SK-N-SH treated with all-trans-retinoic acid at 6 μM for 48 hours (cell line): ENCODE measurements at regions not wholly inside any gene's neighbourhood (a gene's known extent, or its start where the extent isn't known, plus 50 kb on each side); places are given as distances from the start of the nearest gene placed in this dataset.

Experiments used
- ATAC-seq: fragments of 200-7000 bp; cut with Tn5 transposase; 3 replicates; pipeline ENCODE4 v1.9.1; 2020; ENCODE audit warnings: mild to moderate bottlenecking, moderate library complexity
- ARNTL ChIP-seq: fragments of 450-650 bp; formaldehyde crosslinking; IDR thresholded peaks from 2 replicates; pipeline ENCODE4 v1.5.0; 2020; ENCODE audit warnings: low read depth, mild to moderate bottlenecking, moderate library complexity, borderline replicate concordance
- BACH2 ChIP-seq: fragments of 250-450 bp; sonication (Bioruptor Pico); IDR thresholded peaks from 2 replicates; pipeline ENCODE4 v1.9.0; 2021; ENCODE audit warnings: mild to moderate bottlenecking, borderline replicate concordance
- CREB5 ChIP-seq: fragments of 250-450 bp; sonication (Bioruptor Pico); IDR thresholded peaks from 2 replicates; pipeline ENCODE4 v1.5.1; 2020; ENCODE audit warnings: low read depth, mild to moderate bottlenecking, moderate library complexity
- CSDC2 ChIP-seq: fragments of 250-450 bp; sonication (Bioruptor Pico); IDR thresholded peaks from 2 replicates; pipeline ENCODE4 v1.5.0; 2020; ENCODE audit warnings: mild to moderate bottlenecking, moderate library complexity
- CSRNP3 ChIP-seq: fragments of 250-450 bp; sonication (Bioruptor Pico); IDR thresholded peaks from 2 replicates; pipeline ENCODE4 v1.5.1; 2021; ENCODE audit warnings: mild to moderate bottlenecking, moderate library complexity
- ESRRG ChIP-seq: fragments of 250-450 bp; sonication (Bioruptor Pico); IDR thresholded peaks from 2 replicates; pipeline ENCODE4 v1.6.1; 2021; ENCODE audit warnings: mild to moderate bottlenecking
- OSR1 ChIP-seq: fragments of 250-450 bp; sonication (Bioruptor Pico); IDR thresholded peaks from 2 replicates; pipeline ENCODE4 v1.8.0; 2022; ENCODE audit warnings: moderate library complexity, mild to moderate bottlenecking, inconsistent platforms
- PATZ1 ChIP-seq: fragments of 250-450 bp; sonication (Bioruptor Pico); IDR thresholded peaks from 2 replicates; pipeline ENCODE4 v1.8.0; 2020; ENCODE audit warnings: mild to moderate bottlenecking, moderate library complexity, borderline replicate concordance
- POU6F1 ChIP-seq: fragments of 250-450 bp; sonication (Bioruptor Pico); IDR thresholded peaks from 2 replicates; pipeline ENCODE4 v1.8.0; 2021; ENCODE audit warnings: low read depth, mild to moderate bottlenecking, moderate library complexity, borderline replicate concordance
- PPARA ChIP-seq: fragments of 250-450 bp; sonication (Bioruptor Pico); IDR thresholded peaks from 2 replicates; pipeline ENCODE4 v1.5.0; 2020; ENCODE audit warnings: mild to moderate bottlenecking, borderline replicate concordance
- RARB ChIP-seq: fragments of 250-450 bp; sonication (Bioruptor Pico); IDR thresholded peaks from 2 replicates; pipeline ENCODE4 v1.8.0; 2021; ENCODE audit warnings: mild to moderate bottlenecking, moderate library complexity
- TOX ChIP-seq: fragments of 250-450 bp; sonication (Bioruptor Pico); IDR thresholded peaks from 2 replicates; pipeline ENCODE4 v1.8.0; 2021; ENCODE audit warnings: mild to moderate bottlenecking, moderate library complexity, borderline replicate concordance
- TSHZ2 ChIP-seq: fragments of 250-450 bp; sonication (Bioruptor Pico); IDR thresholded peaks from 2 replicates; pipeline ENCODE4 v1.5.0; 2020; ENCODE audit warnings: mild to moderate bottlenecking, moderate library complexity
- ZC3H10 ChIP-seq: fragments of 250-450 bp; sonication (Bioruptor Pico); IDR thresholded peaks from 2 replicates; pipeline ENCODE4 v1.5.1; 2021; ENCODE audit warnings: mild to moderate bottlenecking, moderate library complexity
- ZFP3 ChIP-seq: fragments of 250-450 bp; sonication (Bioruptor Pico); IDR thresholded peaks from 2 replicates; pipeline ENCODE4 v1.5.0; 2020; ENCODE audit warnings: mild to moderate bottlenecking, moderate library complexity
- ZFP30 ChIP-seq: fragments of 450-650 bp; formaldehyde crosslinking; IDR thresholded peaks from 2 replicates; pipeline ENCODE4 v1.5.0; 2022; ENCODE audit warnings: mild to moderate bottlenecking, moderate library complexity
- ZNF565 ChIP-seq: fragments of 450-650 bp; formaldehyde crosslinking; conservative IDR thresholded peaks from 2 replicates; pipeline ENCODE4 v1.5.0; 2020; ENCODE audit warnings: low read depth, mild to moderate bottlenecking, moderate library complexity
- ZNF70 ChIP-seq: fragments of 450-650 bp; formaldehyde crosslinking; IDR thresholded peaks from 2 replicates; pipeline ENCODE4 v1.5.0; 2020; ENCODE audit warnings: mild to moderate bottlenecking, moderate library complexity
- ZNF8 ChIP-seq: fragments of 450-650 bp; formaldehyde crosslinking; IDR thresholded peaks from 2 replicates; pipeline ENCODE4 v1.5.0; 2020; ENCODE audit warnings: mild to moderate bottlenecking, moderate library complexity

- no peak for TF ChIP-seq PPARA
- TF ChIP-seq CREB5: no peak
- no peak for TF ChIP-seq ZC3H10 (CRISPR knock-in tag)
- TF ChIP-seq ZFP3 (CRISPR knock-in tag): no peak
- TF ChIP-seq POU6F1: no peak
- no peak for TF ChIP-seq TSHZ2
- no peak for TF ChIP-seq OSR1 (CRISPR knock-in tag)
- no peak for TF ChIP-seq ESRRG
- TF ChIP-seq PATZ1 (CRISPR knock-in tag): no peak
- no peak for TF ChIP-seq TOX (CRISPR knock-in tag)
- no peak for TF ChIP-seq BACH2 (CRISPR knock-in tag)
- no peak for TF ChIP-seq ZNF8 (CRISPR knock-in tag)
- TF ChIP-seq CSRNP3: no peak
- no peak for TF ChIP-seq RARB (CRISPR knock-in tag)
- no peak for ATAC-seq
These were observed 217.0 kb downstream of the AJAP1 start for GRCh38 chr1:4871373-4871772.

- no peak for ATAC-seq
- TF ChIP-seq POU6F1 (no peak), CSRNP3 (no peak), CREB5 (no peak), PPARA (no peak), ZNF70 (CRISPR knock-in tag) (no peak), ZC3H10 (CRISPR knock-in tag) (no peak), CSDC2 (no peak)
These were observed 214.1 kb downstream of the AJAP1 start for GRCh38 chr1:4868521-4868920.

- no peak for ATAC-seq
- TF ChIP-seq TSHZ2 (no peak), ZFP30 (CRISPR knock-in tag) (no peak), OSR1 (CRISPR knock-in tag) (no peak), TOX (CRISPR knock-in tag) (no peak), ZNF565 (no peak), CREB5 (no peak), ZNF8 (CRISPR knock-in tag) (no peak), ARNTL (CRISPR knock-in tag) (no peak), RARB (CRISPR knock-in tag) (no peak)
These were observed 202.0 kb downstream of the AJAP1 start for GRCh38 chr1:4856396-4856795.
